Stimulated activated naive B cell treated with anti-CD40 and anti-IgM and Interleukin-4, amounts not matched to agents 10 μg/mL and 1 μg/mL and 100 μg/mL, for 72 hours (primary cell): ENCODE measurements at regions not wholly inside any gene's neighbourhood (a gene's known extent, or its start where the extent isn't known, plus 50 kb on each side); places are given as distances from the start of the nearest gene placed in this dataset.

ENCODE experiments used
- ATAC-seq, 2 donors: fragments of 150-1000 bp; cut with Tn5 transposase; replicated peaks; 2 replicates each; pipeline ENCODE4 v1.10.0; 2021; ENCODE audit warnings: moderate library complexity in 1 of 2
- DNase-seq: peaks from one replicate; pipeline ENCODE4 v3.0.0; 2021
- H3K27ac Mint-ChIP-seq: one replicate; pipeline ENCODE4 v1.8.0; 2022; ENCODE audit warnings: mild to moderate bottlenecking, mixed read lengths
- H3K27me3 Mint-ChIP-seq, 2 donors: one replicate each; pipeline ENCODE4 v1.8.0; 2022; ENCODE audit warnings: mixed read lengths in 2 of 2
- H3K36me3 Mint-ChIP-seq, 2 donors: one replicate each; pipeline ENCODE4 v1.8.0; 2022; ENCODE audit warnings: mixed read lengths in 2 of 2, mild to moderate bottlenecking in 1 of 2
- H3K4me1 Mint-ChIP-seq, 2 donors: one replicate each; pipeline ENCODE4 v1.8.0; 2022; ENCODE audit warnings: mixed read lengths in 2 of 2, mild to moderate bottlenecking in 1 of 2
- H3K4me3 Mint-ChIP-seq, 2 donors: one replicate each; pipeline ENCODE4 v1.8.0; 2022; ENCODE audit warnings: mild to moderate bottlenecking in 2 of 2, mixed read lengths in 2 of 2, moderate library complexity in 1 of 2
- H3K9me3 Mint-ChIP-seq, 2 donors: one replicate each; pipeline ENCODE4 v1.8.0; 2022; ENCODE audit warnings: mixed read lengths in 2 of 2, mild to moderate bottlenecking in 1 of 2

DNA sequence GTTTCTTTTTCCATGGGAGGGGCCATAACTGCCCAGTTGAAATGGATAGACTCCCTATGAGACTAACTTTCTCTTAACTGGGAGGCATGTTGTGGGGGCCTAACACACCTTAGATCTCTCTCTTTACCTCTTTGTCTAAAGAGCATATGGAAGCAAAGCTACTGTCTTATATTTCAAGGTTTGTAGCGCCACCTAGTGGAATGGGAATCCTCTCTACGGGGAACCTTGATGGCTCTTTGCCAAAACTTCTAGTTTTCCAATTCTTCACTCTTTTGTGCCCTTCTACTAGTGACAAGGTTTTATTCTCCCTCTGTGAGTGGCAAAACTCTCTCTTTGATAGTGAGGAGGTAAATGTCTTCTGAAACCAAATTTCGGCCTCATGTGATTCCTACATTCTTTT, 1030.4 kb upstream of the CADM2 start:
- ATAC-seq (no peak), DNase-seq (no peak)
- Mint-ChIP-seq H3K4me1 (no peaks in the 10 kb centered on the region), H3K36me3 (no peaks in the 10 kb centered on the region), H3K27ac (no peak overlapping the region), H3K4me3 (no peak overlapping the region), H3K27me3 (no peaks in the 10 kb centered on the region), H3K9me3 (peaks cover 9 to 10% of the 10 kb centered on the region in 2 donors)

DNA sequence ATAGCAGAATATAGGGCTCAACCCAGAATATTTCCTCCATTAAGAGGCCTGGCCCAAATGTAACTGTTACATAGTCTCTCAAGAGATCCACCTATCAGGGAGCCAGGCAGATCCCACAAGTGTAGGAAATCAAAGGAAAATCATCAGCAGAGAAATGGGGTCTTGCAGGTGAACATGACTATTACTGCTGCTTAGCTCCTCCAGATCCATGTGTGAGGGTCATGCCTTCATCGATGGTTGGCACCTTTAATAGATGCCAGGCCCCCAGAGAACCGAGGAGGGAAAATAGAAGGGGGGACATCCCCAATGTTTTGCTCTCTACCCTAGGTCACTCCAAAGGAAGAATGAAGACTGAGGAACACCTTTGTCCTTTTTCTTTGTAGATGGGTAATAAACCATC, 1029.9 kb upstream of the CADM2 start:
- DNase-seq: no peak
- Mint-ChIP-seq H3K27ac (no peak overlapping the region), H3K27me3 (no peaks in the 10 kb centered on the region), H3K4me1 (no peaks in the 10 kb centered on the region), H3K4me3 (no peak overlapping the region), H3K36me3 (no peaks in the 10 kb centered on the region), H3K9me3 (peaks cover 9 to 10% of the 10 kb centered on the region in 2 donors)
- ATAC-seq: no peak

DNA sequence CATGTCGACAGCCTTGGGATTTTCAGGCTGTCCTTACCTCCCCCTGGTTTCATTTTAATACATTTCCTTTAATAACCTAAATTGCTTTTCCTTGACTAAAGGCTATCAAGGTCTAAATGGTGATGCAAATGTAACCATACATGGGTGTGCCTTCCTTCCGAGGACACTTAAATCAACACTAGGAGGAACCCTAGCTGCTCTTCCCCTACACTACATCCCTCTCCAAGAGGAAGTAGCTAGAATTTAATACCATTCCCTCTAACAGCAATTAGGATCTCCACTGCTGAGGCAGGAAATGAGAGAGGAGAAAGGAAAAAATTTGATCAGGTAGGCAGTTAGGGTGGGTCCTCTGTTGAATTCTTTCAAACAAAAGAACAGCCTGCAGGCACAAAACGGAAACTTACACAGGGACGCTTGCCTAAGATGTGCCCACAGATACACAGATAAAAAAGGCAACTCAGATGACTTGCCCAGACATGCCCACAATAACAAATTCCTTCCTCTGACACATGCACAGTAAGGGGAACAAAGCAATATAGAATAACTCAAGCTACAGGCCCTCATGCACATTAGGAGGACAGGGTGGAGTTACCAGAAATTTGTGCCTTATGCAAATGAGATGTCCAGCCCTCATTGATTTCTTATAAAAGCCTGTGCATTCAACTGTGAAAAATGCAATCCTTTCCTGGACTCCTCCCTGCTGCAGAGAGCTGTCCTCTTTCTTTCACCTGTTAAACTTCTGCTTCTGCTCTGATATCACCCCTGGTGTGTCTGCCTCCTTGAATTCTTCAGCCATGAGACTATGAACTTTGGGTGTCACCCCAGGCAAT, 1024.4 kb upstream of the CADM2 start:
- DNase-seq (no peak), ATAC-seq (no peak)
- H3K36me3 Mint-ChIP-seq: no peaks in the 10 kb centered on the region
- H3K9me3 Mint-ChIP-seq: peaks cover 7 to 17% of the 10 kb centered on the region in 2 donors
- no peaks in the 10 kb centered on the region for H3K4me1 Mint-ChIP-seq
- H3K27me3 Mint-ChIP-seq: no peaks in the 10 kb centered on the region
- H3K27ac Mint-ChIP-seq: no peak overlapping the region
- H3K4me3 Mint-ChIP-seq: no peak overlapping the region

DNA sequence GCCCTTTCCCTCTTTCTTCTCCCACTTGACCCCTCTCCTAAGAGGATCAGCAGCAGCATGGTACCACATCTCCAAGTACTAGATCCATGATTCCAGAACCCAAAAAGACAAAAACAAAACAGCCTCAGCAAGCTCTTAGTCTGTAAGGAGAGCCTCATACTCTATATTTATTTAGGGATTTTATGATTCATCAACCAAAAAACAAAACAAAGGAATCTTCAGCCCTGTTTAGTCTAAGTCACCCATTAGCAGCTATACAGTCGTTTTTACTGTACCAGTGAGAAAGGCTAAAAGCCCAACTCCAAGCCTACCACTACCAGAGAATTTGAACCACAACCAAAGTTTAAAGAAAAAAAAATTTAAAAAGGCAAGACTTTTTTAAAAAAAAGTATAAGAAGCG, 1020.3 kb upstream of the CADM2 start:
- no peak overlapping the region for H3K4me3 Mint-ChIP-seq
- DNase-seq (no peak), ATAC-seq (no peak)
- peaks cover 1 to 8% of the 10 kb centered on the region in 2 donors for H3K9me3 Mint-ChIP-seq
- H3K4me1 Mint-ChIP-seq: no peaks in the 10 kb centered on the region
- no peak overlapping the region for H3K27ac Mint-ChIP-seq
- no peaks in the 10 kb centered on the region for H3K27me3 Mint-ChIP-seq
- no peaks in the 10 kb centered on the region for H3K36me3 Mint-ChIP-seq

DNA sequence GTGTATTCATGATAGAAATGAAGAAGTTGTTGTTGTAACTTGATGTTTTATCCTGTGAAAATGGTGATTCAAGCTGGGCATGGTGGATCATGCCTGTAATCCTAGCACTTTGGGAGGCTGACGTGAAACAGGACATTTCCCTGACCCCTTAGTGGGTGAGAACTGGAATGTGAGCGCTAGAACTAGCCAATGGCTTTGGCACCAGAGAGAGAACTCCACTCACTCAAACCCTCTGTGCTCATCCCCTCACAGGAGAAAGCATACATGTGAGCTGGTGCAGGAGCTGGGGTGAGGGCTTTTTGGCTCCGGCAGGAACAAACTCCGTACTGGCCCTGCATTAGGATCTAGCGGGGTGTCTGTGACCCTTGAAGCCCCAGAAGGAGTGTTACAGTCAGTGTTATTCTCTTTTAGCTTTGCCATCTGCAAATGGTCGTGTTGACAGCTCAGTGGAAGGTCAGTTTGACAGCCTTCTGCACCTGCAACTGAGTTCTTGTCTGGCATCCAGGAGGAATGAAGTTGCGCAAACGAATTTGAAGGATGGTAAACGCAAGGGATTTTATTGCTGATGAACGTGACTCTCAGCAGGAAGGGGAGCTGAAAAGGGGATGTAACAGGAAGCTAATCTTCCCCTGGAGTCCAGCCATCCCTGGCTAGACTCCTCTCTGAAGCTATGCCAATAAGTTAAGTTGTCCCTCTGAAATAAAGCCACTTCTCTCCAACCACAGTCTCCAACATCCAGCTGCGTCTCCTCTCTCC, 1016.6 kb upstream of the CADM2 start:
- Mint-ChIP-seq H3K4me3 (no peak overlapping the region), H3K27ac (no peak overlapping the region), H3K4me1 (no peaks in the 10 kb centered on the region), H3K27me3 (no peaks in the 10 kb centered on the region), H3K36me3 (no peaks in the 10 kb centered on the region), H3K9me3 (peaks cover 0 to 1% of the 10 kb centered on the region in 2 donors)
- ATAC-seq: no peak
- DNase-seq: no peak

DNA sequence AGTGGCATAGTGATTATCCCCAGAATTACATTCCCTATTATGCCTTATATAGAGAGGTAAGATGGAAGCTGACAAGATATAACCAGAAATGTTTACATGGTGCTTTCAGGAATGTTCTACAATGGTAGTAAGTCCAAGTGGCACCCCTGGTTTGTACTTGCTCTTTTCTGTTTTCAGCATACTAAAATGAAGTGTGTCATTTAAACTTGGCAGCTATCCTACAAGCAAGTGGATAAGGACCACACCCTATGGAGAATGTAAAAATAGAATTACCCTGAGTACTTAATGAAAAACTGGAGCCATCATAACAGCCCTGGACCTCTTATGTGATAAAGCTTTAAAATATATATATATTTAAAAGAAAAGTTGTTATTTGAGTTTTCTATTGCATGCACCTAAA, 1012.7 kb upstream of the CADM2 start:
- H3K4me3 Mint-ChIP-seq: no peak overlapping the region
- no peak for ATAC-seq
- H3K36me3 Mint-ChIP-seq: no peaks in the 10 kb centered on the region
- no peak for DNase-seq
- no peak overlapping the region for H3K27ac Mint-ChIP-seq
- H3K9me3 Mint-ChIP-seq: peaks cover 0 to 1% of the 10 kb centered on the region in 2 donors
- no peaks in the 10 kb centered on the region for H3K27me3 Mint-ChIP-seq
- H3K4me1 Mint-ChIP-seq: no peaks in the 10 kb centered on the region

DNA sequence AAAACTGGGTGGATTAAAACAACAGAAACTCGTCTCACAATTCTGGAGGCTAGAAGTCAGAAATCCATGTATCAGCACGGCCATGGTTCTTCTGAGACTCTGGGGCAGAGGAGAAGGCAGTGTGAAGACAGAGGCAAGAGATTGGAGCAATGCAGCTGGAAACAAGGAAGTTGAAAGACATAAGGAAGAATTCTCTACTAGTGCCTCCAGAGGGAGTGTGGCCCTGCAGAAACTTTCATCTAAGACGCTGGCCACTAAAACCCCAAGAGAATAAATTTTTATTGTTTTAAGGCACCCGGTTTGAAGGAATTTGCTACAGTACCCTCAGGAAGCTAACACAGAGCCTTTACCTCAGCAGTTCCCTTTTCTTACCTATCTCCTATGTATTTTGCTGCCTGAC, 1012.2 kb upstream of the CADM2 start:
- ATAC-seq (no peak), DNase-seq (no peak)
- Mint-ChIP-seq H3K27ac (no peak overlapping the region), H3K4me3 (no peak overlapping the region), H3K9me3 (peaks cover 0 to 1% of the 10 kb centered on the region in 2 donors), H3K27me3 (no peaks in the 10 kb centered on the region), H3K4me1 (no peaks in the 10 kb centered on the region), H3K36me3 (no peaks in the 10 kb centered on the region)

DNA sequence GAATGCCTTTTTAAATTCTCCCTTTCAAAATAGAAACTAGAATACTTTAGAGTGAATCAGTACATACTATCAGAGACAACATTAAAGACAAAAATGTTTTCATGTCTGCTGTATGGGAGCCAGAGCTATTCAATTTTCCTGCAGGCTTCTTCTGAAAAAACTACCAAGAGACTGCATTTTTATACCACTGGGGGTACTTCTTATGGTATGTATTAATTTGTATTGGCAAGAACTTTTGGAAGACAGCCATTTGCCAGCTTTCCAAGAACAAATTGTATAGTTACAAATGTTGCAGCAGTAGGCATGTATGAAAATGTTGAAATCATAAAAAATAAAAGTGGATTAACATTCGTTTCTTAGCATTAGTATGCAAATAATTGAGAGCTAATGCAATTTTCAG, 1010.0 kb upstream of the CADM2 start:
- no peak overlapping the region for H3K27ac Mint-ChIP-seq
- ATAC-seq (no peak), DNase-seq (no peak)
- no peaks in the 10 kb centered on the region for H3K27me3 Mint-ChIP-seq
- peaks cover 0 to 1% of the 10 kb centered on the region in 2 donors for H3K9me3 Mint-ChIP-seq
- no peaks in the 10 kb centered on the region for H3K4me1 Mint-ChIP-seq
- no peak overlapping the region for H3K4me3 Mint-ChIP-seq
- no peaks in the 10 kb centered on the region for H3K36me3 Mint-ChIP-seq

DNA sequence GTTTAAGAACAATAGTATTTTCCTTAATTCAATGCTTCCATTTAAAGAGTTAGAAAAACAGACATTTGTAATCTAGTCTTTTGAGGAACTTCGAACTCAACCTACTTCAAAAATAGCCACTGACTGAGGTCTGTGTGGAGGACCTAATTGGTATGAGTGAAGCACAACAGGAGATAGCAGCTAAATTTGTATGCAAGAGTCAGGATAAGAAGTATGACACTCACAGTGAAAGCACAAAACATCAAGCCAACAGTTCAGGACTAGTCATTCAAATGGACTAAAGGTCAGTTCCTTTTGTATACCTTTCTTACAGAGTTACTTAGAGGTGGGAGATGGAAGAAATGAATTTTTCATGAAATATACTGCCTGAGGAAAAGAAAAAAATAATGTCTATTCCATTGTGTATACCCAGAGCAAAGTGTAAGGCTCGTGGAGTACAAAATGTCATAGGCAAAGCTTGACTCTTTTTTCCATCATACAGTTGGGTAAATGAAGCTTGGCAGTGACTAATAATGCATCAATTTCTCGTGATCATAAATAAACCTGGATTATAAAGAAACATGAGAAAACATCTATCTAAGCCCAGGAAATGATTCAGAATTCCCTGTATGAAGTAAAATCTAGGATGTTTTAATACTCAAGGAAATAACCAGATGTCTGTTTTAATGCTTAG, 1005.2 kb upstream of the CADM2 start:
- Mint-ChIP-seq H3K36me3 (no peaks in the 10 kb centered on the region), H3K4me1 (no peaks in the 10 kb centered on the region), H3K4me3 (no peak overlapping the region), H3K9me3 (no peaks in the 10 kb centered on the region), H3K27me3 (no peaks in the 10 kb centered on the region), H3K27ac (no peak overlapping the region)
- ATAC-seq (no peak), DNase-seq (no peak)

DNA sequence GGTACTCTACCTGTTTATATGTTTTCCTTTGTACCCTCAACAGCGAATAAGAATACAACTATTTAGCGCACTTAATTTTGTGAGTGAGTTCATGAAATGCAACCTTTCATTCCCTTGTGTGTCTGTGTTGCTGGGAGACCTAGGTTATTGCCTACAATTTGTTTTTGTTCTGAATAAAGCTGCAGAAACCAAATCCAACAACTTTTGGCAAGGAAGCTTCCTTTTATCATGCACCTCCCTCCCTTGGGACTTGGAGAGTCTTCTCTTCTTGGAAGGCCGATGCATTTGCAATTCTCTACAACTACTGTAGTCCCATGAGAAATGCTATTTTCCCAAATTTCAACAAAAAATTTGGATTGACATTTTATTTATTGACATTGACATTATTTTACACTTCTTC, 1002.4 kb upstream of the CADM2 start:
- Mint-ChIP-seq H3K4me3 (no peak overlapping the region), H3K27ac (no peak overlapping the region), H3K4me1 (no peaks in the 10 kb centered on the region), H3K27me3 (no peaks in the 10 kb centered on the region), H3K9me3 (no peaks in the 10 kb centered on the region), H3K36me3 (no peaks in the 10 kb centered on the region)
- no peak for DNase-seq
- no peak for ATAC-seq

DNA sequence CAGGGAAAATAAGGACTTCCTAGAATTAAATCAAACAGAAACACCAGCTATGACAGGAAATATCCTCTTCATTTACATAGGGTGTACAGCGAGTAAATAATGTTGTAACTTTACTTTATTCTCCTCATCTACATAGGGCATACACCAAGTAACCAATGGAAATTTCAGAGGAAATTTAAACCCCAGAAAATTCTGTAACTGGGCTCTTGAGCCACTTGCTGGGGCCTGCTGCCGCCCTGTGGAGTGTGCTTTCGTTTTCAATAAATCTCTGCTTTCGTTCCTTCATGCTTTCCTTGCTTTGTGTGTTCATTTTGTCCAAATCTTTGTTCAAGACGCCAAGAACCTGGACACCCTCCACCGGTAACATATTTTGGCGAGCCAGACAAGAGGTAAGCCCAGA, 990.4 kb upstream of the CADM2 start:
- H3K4me1 Mint-ChIP-seq: no peaks in the 10 kb centered on the region
- no peak overlapping the region for H3K4me3 Mint-ChIP-seq
- H3K36me3 Mint-ChIP-seq: no peaks in the 10 kb centered on the region
- no peaks in the 10 kb centered on the region for H3K27me3 Mint-ChIP-seq
- DNase-seq (no peak), ATAC-seq (no peak)
- no peak overlapping the region for H3K27ac Mint-ChIP-seq
- peaks cover 2 to 3% of the 10 kb centered on the region in 2 donors for H3K9me3 Mint-ChIP-seq

DNA sequence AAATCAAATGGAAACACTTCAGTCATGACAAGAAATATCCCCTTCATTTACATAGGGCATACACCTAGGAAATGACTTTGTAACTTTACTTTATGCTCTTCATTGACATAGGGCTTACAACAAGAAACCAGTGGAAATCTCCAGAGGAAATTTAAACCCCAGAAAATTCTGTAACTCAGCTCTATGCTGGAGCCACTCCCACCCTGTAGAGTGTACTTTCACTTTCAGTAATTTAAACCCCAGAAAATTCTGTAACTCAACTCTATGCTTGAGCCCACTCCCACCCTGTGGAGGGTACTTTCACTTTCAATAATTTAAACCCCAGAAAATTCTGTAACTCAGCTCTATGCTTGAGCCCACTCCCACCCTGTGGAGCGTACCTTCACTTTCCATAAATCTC, 987.1 kb upstream of the CADM2 start:
- peaks cover 2 to 3% of the 10 kb centered on the region in 2 donors for H3K9me3 Mint-ChIP-seq
- no peak for DNase-seq
- ATAC-seq: no peak
- no peaks in the 10 kb centered on the region for H3K36me3 Mint-ChIP-seq
- no peak overlapping the region for H3K27ac Mint-ChIP-seq
- H3K4me1 Mint-ChIP-seq: no peaks in the 10 kb centered on the region
- H3K27me3 Mint-ChIP-seq: no peaks in the 10 kb centered on the region
- no peak overlapping the region for H3K4me3 Mint-ChIP-seq

DNA sequence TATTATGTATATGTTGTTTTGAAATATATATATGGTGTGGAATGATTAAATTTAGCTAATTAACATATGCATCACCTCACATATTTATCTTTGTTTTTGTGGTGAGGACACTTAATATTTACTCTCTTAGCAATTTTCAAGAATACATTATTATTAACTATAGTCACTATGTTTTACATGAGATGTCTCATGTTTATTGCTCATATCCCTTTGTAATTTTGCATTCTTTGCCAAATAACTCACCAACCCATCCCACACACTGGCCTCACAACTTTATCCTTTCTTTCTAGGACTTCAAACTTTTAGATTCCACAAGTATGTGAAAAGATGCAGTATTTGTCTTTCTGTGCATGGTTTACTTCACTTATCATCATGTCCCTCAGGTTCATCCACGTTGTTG, 950.2 kb upstream of the CADM2 start:
- H3K27ac Mint-ChIP-seq: no peak overlapping the region
- no peaks in the 10 kb centered on the region for H3K4me1 Mint-ChIP-seq
- no peaks in the 10 kb centered on the region for H3K36me3 Mint-ChIP-seq
- no peak overlapping the region for H3K4me3 Mint-ChIP-seq
- H3K9me3 Mint-ChIP-seq: peaks cover 0 to 9% of the 10 kb centered on the region in 2 donors
- ATAC-seq (no peak), DNase-seq (no peak)
- H3K27me3 Mint-ChIP-seq: no peaks in the 10 kb centered on the region

DNA sequence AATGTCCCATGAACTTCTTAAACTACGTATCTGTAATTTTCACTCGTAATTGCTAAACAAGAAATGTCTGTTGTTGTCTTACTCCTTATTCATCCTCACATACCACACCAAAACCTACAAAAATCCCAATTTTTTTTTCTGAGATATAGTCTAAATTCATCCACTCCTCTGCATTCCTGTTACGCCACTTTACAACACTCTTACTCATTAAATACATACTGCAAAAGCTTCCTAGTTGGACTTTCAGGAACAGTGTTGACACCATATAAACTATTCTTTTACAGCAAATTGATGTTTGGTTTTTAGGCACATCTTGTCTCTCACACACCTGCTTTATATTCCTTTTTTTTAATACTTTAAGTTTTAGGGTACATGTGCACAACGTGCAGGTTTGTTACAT, 934.9 kb upstream of the CADM2 start:
- H3K4me3 Mint-ChIP-seq: no peak overlapping the region
- ATAC-seq (no peak), DNase-seq (no peak)
- H3K9me3 Mint-ChIP-seq: peaks cover 1 to 4% of the 10 kb centered on the region in 2 donors
- H3K4me1 Mint-ChIP-seq: no peaks in the 10 kb centered on the region
- no peaks in the 10 kb centered on the region for H3K36me3 Mint-ChIP-seq
- no peaks in the 10 kb centered on the region for H3K27me3 Mint-ChIP-seq
- no peak overlapping the region for H3K27ac Mint-ChIP-seq

DNA sequence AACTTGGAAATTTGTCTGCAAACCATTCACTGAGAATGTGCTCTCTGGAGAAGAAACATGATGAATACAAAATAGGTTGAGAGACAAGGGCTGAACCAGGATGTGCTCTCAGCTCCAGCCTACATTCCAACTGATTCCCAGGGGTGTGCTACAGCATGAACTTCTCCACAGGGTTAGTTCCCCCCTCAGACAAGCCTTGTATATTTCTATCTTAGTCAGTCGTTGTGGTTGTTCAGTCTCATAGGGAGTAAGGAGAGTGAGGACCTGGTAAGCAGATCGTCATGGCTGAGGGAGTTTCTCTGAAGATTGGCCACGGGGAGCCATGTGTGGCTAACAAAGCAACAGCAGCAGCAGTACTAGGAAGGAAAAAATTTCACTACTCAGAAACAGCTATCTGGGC, 919.7 kb upstream of the CADM2 start:
- no peak for ATAC-seq
- Mint-ChIP-seq H3K4me3 (no peak overlapping the region), H3K36me3 (no peaks in the 10 kb centered on the region), H3K27ac (no peak overlapping the region), H3K27me3 (no peaks in the 10 kb centered on the region), H3K9me3 (peaks cover 11 to 15% of the 10 kb centered on the region in 2 donors), H3K4me1 (no peaks in the 10 kb centered on the region)
- DNase-seq: no peak
